Myocyte (in vitro differentiated cells): ENCODE measurements at regions not wholly inside any gene's neighbourhood (a gene's known extent, or its start where the extent isn't known, plus 50 kb on each side); places are given as distances from the start of the nearest gene placed in this dataset.
A peak's percentile ranks its signal among the peaks of the same experiment; 100 is the strongest.

Experiments
- DNase-seq: peaks from one replicate; pipeline ENCODE4 v3.0.0-alpha.2; 2012; ENCODE audit warnings: low read depth

- DNase-seq: no peak
Observed at GRCh38 chr13:90947976-90948375, 399.5 kb upstream of the MIR17HG start.

DNA sequence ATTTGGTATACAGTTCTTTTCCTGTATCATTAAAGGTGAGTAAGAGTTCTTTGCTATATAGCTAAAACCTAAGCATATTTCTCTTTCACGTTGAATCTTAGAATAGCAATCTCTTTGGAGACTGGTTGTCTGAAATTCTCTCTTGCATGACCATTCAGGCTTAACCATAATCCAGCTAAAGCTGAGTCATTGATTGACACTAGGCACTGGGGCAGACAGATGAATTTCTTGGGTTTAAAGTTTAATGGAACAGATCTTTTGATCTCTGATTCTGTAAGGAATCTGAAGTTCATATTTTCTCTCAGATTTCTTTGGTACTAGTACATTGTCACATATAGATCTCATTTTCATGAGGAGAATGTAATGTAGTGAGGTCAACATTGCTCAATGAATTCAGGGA lies 397.3 kb upstream of the MIR17HG start:
- DNase-seq: no peak

DNA sequence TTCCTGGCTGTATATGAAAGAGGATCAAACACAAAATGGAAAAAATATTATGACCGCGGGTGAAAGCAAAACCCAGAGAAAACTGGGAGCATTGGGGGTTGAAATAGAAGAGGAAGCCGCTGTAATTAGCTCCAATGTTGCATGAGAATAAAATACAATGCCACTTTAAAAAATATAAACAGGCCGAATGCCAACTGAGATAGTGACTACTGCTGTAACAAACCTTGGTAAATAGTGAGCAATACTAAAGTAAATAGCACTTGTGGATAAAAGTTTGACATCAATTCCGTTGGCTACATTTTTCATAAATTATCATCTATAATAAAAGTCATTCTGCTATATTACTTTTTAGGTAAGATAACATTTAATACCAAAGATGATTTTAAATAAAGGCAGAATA lies 395.8 kb upstream of the MIR17HG start:
- DNase-seq: no peak

GRCh38 chr13:90952326-90952725 lies 395.2 kb upstream of the MIR17HG start:
- no peak for DNase-seq

- DNase-seq: no peak
Observed at GRCh38 chr13:90954605-90955195, 392.8 kb upstream of the MIR17HG start.

- DNase-seq: no peak
Observed at GRCh38 chr13:90956031-90956430, 391.5 kb upstream of the MIR17HG start.

- DNase-seq: no peak
Observed at GRCh38 chr13:90958866-90959265, 388.6 kb upstream of the MIR17HG start.

DNA sequence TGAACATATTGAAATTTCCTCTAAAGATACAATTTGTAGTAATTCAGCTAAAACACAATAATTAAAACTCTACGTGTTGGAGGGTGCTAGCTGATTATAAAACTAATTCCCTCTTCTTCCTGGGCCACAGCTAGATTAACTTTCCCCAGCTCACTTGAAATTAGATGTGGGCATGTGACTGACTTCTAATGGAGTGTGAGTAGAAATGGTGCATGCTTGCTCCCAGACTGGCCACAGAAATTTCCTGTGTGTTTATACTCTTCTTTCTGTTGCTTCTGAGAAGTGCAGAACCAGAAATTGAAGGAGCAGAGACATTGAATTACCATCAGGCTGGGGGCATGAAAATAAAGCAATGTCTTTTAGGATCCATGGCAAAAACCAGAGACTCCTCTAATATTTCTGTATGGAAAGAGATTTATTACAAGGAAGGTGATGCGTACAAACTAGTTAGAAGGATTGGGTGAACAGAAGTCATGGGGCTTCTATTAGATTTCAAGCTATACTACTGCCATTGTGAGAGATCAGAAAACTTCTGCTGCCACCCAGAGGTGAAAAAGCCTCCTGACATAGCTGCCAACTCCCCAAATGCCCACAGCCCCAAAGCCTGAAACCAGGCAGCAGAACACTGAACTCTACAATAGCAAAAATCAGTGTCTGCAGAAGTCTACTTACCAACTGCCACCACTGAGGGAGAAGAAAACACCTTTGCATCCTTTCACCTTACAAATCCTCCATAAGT lies 379.2 kb upstream of the MIR17HG start:
- DNase-seq: peak; percentile 4

DNA sequence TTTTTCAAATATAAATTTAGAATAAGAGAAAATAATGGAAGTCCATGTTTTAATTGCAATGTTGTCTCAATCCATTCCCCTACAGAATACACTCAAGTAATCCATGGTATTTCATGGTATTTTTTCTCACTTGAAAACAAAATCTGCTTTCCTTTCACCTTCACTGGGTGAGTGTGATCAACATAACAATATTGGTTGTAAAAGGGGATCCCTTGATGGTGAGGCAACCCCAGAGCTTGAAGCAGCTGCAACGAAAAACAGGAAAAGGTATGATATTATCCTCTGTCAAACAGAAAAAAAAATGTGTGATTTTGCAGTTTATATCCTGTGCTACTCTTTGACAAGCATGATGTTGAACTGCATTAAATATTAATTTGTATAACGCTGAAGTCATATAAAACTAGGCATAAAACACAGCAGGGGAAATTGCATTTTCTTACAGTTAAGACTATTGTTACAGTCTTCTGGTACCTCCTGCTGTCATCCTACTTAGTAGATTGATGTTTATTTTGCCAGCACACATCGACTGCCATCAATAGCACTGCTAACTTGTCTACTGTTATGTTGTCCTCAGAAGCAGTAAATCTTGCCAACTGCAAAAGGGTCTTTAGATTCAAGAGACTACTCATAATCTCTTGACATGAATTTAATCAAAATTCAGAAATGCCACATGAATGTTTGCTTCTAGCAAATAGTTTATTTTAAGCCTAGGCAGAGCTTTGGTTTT lies 373.1 kb upstream of the MIR17HG start:
- no peak for DNase-seq

DNA sequence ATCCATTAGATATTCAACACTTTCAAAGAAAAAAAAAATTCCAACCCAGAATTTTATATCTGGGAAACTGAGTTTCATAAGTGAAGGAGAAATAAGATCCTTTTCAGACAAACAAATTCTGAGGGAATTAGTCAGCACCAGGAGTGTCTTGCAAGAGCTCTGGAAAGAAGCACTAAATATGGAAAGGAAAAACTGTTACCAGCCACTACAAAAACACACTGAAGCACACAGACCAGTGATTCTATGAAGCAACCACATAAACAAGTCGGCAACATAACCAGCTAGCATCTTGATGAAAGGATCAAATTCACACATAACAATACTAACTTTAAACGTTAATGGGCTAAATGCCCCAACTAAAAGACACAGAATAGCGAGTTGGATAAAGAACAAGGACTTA lies 368.4 kb upstream of the MIR17HG start:
- DNase-seq: no peak

- no peak for DNase-seq
Observed at GRCh38 chr13:90984756-90985155, 362.7 kb upstream of the MIR17HG start.

- no peak for DNase-seq
Observed at GRCh38 chr13:90995001-90995400, 352.5 kb upstream of the MIR17HG start.

GRCh38 chr13:90995614-90996013 lies 351.9 kb upstream of the MIR17HG start:
- DNase-seq: no peak

GRCh38 chr13:90997951-90998350 lies 349.5 kb upstream of the MIR17HG start:
- DNase-seq: no peak

DNA sequence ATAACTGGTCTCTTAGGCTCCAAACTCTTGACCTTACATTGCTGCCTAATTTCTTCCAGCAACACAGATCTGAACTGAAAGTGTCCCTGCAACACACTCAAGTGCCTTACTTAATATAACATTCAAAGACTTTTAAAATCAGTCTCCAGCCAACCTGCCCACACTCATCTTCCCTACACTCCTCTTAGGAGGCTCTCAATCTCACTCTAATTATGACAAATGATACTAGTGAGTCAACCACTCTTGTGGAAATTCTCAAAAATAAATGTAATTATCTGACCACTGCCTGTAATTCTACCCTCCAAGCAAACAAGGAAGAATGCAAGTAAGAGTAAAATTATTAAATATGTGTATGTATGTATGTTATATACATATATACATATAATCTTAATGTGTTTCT lies 348.1 kb upstream of the MIR17HG start:
- no peak for DNase-seq

DNA sequence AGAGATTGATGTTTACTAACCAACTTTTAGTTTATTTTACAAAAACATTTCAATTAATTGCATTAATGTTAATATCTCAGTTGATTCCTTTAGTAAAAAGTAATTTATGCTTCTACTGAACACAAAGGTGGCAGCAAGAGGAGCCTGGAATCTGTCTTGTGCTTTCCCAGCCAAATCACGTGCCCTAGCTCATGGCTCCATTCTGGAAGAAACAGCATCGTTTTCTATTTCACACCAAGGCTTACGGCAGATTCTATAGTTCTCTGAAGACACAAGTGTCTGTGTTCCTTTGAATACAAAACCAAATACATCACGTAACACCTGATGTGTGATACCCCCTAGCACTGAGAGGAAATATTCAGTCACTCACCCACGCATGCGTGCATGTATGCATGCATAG lies 346.1 kb upstream of the MIR17HG start:
- no peak for DNase-seq

DNA sequence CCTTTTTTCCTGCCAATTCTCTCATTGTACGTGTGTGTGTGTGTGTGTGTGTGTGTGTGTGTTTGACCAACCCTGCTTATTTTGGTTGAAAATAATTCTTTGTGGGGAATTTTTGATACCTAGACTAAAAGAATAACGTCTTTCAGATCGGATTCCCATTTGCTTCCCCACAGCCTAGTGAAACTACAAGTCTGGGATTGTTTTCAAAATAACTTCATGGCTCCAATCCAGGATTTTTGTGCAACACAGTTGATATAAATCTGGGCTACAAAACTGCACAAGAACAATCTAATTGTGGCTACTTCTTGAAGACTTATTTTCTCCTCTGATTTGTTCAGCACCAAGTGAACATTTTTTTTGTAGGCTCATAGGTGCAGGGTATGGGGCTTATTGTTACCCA lies 332.8 kb upstream of the MIR17HG start:
- DNase-seq: no peak

- DNase-seq: peak; percentile 43
Observed at GRCh38 chr13:91017031-91017668, 330.3 kb upstream of the MIR17HG start.

- no peak for DNase-seq
Observed at GRCh38 chr13:91017669-91018053, 329.8 kb upstream of the MIR17HG start.

GRCh38 chr13:91020461-91021034 lies 326.9 kb upstream of the MIR17HG start:
- no peak for DNase-seq

- DNase-seq: no peak
Observed at GRCh38 chr13:91024157-91024792, 323.2 kb upstream of the MIR17HG start.
